HCT116 (cell line): ENCODE measurements at regions not wholly inside any gene's neighbourhood (a gene's known extent, or its start where the extent isn't known, plus 50 kb on each side); places are given as distances from the start of the nearest gene placed in this dataset.

Source experiments
- ATAC-seq: fragments of 200-7000 bp; cut with Tn5 transposase; 2 replicates; pipeline ENCODE4 v1.9.1; 2020; ENCODE audit warnings: mild to moderate bottlenecking, moderate library complexity
- BruUV-seq: library from RNA; stranded (reverse); fragments of 400-500 nt; replicated peaks from 2 replicates; lab custom pipeline; 2021; lab: Mats Ljungman, UMichigan
- CTCF ChIA-PET: fragments of 300-600 bp; sonication (Branson Sonifier 250); formaldehyde crosslinking; loops from one replicate; lab custom pipeline; 2021; ENCODE audit warnings: antibody characterized with exemption; lab: Charles Lee
- POLR2A ChIA-PET: fragments of 300-600, 350-600 bp; sonication (Branson Sonifier 250); formaldehyde crosslinking; loops from one replicate; lab custom pipeline; 2021; ENCODE audit warnings: antibody characterized with exemption; lab: Charles Lee
- RAD21 ChIA-PET, 2 experiments: fragments of 300-600 bp; sonication (Branson Sonifier 250); formaldehyde crosslinking; loops; one replicate each; lab custom pipeline; 2023; ENCODE audit warnings: low total read pairs in 2 of 2; ENCODE audit not compliant: uncharacterized antibody in 2 of 2, unreplicated experiment in 2 of 2, low non-redundant PET in 1 of 2; lab: Charles Lee
- DNase-seq: peaks from one replicate; pipeline ENCODE4 v3.0.0-alpha.2; 2010; ENCODE audit warnings: low read depth, low spot score
- H2AFZ ChIP-seq: fragments of 200-600 bp; shearing (Covaris generic), sonication (generic); 2 replicates; pipeline ENCODE4 v1.6.1; 2017; ENCODE audit warnings: low read depth, mixed run types, mixed read lengths, antibody characterized with exemption, low read length; ENCODE audit not compliant: poor library complexity, severe bottlenecking
- H3K27ac ChIP-seq: 2 replicates; pipeline ENCODE4 v1.5.1; 2012; ENCODE audit warnings: low read depth, low read length
- H3K27me3 ChIP-seq: fragments of 200-600 bp; sonication (generic); 2 replicates; pipeline ENCODE4 v1.6.1; 2016; ENCODE audit warnings: mixed run types, low read length, mixed read lengths; ENCODE audit not compliant: insufficient read depth
- H3K36me3 ChIP-seq, 2 experiments: fragments of 200-500 bp in 1 of 2; fragments of 200-600 bp in 1 of 2; sonication (Bioruptor generic) in 1 of 2; sonication (generic) in 1 of 2; 2 replicates each; pipeline versions ENCODE4 v1.5.1 to v1.6.1; 2014 to 2016; ENCODE audit warnings: low read length in 2 of 2, inconsistent platforms in 1 of 2, mixed read lengths in 1 of 2, mixed run types in 1 of 2; ENCODE audit not compliant: insufficient read depth in 2 of 2, control insufficient read depth in 1 of 2
- H3K4me1 ChIP-seq, 2 experiments: fragments of 200-600 bp in 1 of 2; sonication (generic) in 1 of 2; 2 replicates each; pipeline versions ENCODE4 v1.5.1 to v1.6.1; 2012 to 2017; ENCODE audit warnings: low read length in 2 of 2, inconsistent platforms in 1 of 2, mild to moderate bottlenecking in 1 of 2, mixed read lengths in 1 of 2, mixed run types in 1 of 2, moderate library complexity in 1 of 2; ENCODE audit not compliant: insufficient read depth in 2 of 2, control insufficient read depth in 1 of 2
- H3K4me2 ChIP-seq: fragments of 200-600 bp; sonication (generic); 2 replicates; pipeline ENCODE4 v1.6.1; 2017; ENCODE audit warnings: mixed run types, low read length, mixed read lengths
- H3K4me3 ChIP-seq, 2 experiments: fragments of 200-600 bp in 1 of 2; sonication (generic) in 1 of 2; replicated peaks in 1 of 2; 2 replicates each; pipeline ENCODE4 v1.5.1; 2011 to 2016; ENCODE audit warnings: low read length in 2 of 2, control low read depth in 1 of 2, low read depth in 1 of 2, mild to moderate bottlenecking in 1 of 2, mixed read lengths in 1 of 2, mixed run types in 1 of 2
- H3K79me2 ChIP-seq: fragments of 200-600 bp; sonication (generic); 2 replicates; pipeline ENCODE4 v1.6.1; 2017; ENCODE audit warnings: mild to moderate bottlenecking, mixed run types, low read length, moderate library complexity, mixed read lengths; ENCODE audit not compliant: insufficient read depth
- H3K9ac ChIP-seq: fragments of 200-600 bp; sonication (generic); 2 replicates; pipeline ENCODE4 v1.6.1; 2016; ENCODE audit warnings: low read length, mixed read lengths
- H3K9me2 ChIP-seq: fragments of 200-600 bp; sonication (generic), shearing (Covaris generic); 2 replicates; pipeline ENCODE4 v1.6.1; 2017; ENCODE audit warnings: mixed run types, mild to moderate bottlenecking, moderate library complexity; ENCODE audit not compliant: insufficient read depth
- H3K9me3 ChIP-seq, 2 experiments: fragments of 200-500 bp in 1 of 2; fragments of 200-600 bp in 1 of 2; sonication (Bioruptor generic) in 1 of 2; sonication (generic) in 1 of 2; 2 replicates each; pipeline ENCODE4 v1.6.1; 2014 to 2017; ENCODE audit warnings: low read length in 2 of 2, mixed read lengths in 2 of 2, inconsistent platforms in 1 of 2, low read depth in 1 of 2, mild to moderate bottlenecking in 1 of 2, mixed run types in 1 of 2, moderate library complexity in 1 of 2; ENCODE audit not compliant: control insufficient read depth in 1 of 2, insufficient read depth in 1 of 2
- H4K20me1 ChIP-seq: fragments of 200-600 bp; sonication (generic), shearing (Covaris generic); 2 replicates; pipeline ENCODE4 v1.6.1; 2017; ENCODE audit warnings: mixed run types, mild to moderate bottlenecking, moderate library complexity; ENCODE audit not compliant: insufficient read depth
- ATF3 ChIP-seq: IDR thresholded peaks from 2 replicates; pipeline ENCODE4 v1.6.1; 2012
- CBX3 ChIP-seq: IDR thresholded peaks from 2 replicates; pipeline ENCODE4 v1.6.1; 2012; ENCODE audit warnings: low read depth
- CEBPB ChIP-seq: IDR thresholded peaks from 2 replicates; pipeline ENCODE4 v1.6.1; 2012; ENCODE audit warnings: low read depth
- EGR1 ChIP-seq: IDR thresholded peaks from 2 replicates; pipeline ENCODE4 v1.6.1; 2012; ENCODE audit warnings: low read depth
- ELF1 ChIP-seq: IDR thresholded peaks from 2 replicates; pipeline ENCODE4 v1.6.1; 2012; ENCODE audit warnings: low read depth, borderline replicate concordance
- EZH2 ChIP-seq: fragments of 200-600 bp; sonication (generic); IDR thresholded peaks from 2 replicates; pipeline ENCODE4 v1.6.1; 2017; ENCODE audit warnings: antibody characterized with exemption, mixed run types
- EZH2phosphoT487 ChIP-seq: fragments of 200-600 bp; IDR thresholded peaks from 2 replicates; pipeline ENCODE4 v1.6.1; 2018; ENCODE audit warnings: antibody characterized with exemption, borderline replicate concordance
- FOSL1 ChIP-seq: IDR thresholded peaks from 2 replicates; pipeline ENCODE4 v1.6.1; 2012; ENCODE audit warnings: low read depth
- MAX ChIP-seq: IDR thresholded peaks from 2 replicates; pipeline ENCODE4 v1.6.1; 2012
- POLR2A ChIP-seq: IDR thresholded peaks from 2 replicates; pipeline ENCODE4 v1.7.0; 2011; ENCODE audit warnings: borderline replicate concordance; ENCODE audit not compliant: insufficient read depth, insufficient read length; ENCODE audit errors: extremely low read depth
- POLR2AphosphoS5 ChIP-seq: IDR thresholded peaks from 2 replicates; pipeline ENCODE4 v1.6.1; 2011; ENCODE audit warnings: mild to moderate bottlenecking, low read depth, low read length, moderate library complexity
- RAD21 ChIP-seq: IDR thresholded peaks from 2 replicates; pipeline ENCODE4 v1.6.1; 2012; ENCODE audit warnings: low read depth, mild to moderate bottlenecking
- SIN3A ChIP-seq: IDR thresholded peaks from 2 replicates; pipeline ENCODE4 v1.6.1; 2012; ENCODE audit warnings: low read depth
- SRF ChIP-seq: IDR thresholded peaks from 2 replicates; pipeline ENCODE4 v1.6.1; 2012; ENCODE audit warnings: low read depth
- TCF7L2 ChIP-seq: IDR thresholded peaks from 2 replicates; pipeline ENCODE4 v1.7.0; 2011; ENCODE audit warnings: borderline replicate concordance, inconsistent platforms; ENCODE audit not compliant: insufficient read depth, insufficient read length; ENCODE audit errors: extremely low read depth
- YY1 ChIP-seq: IDR thresholded peaks from 2 replicates; pipeline ENCODE4 v1.6.1; 2011; ENCODE audit warnings: low read length, low read depth, moderate library complexity, mild to moderate bottlenecking; ENCODE audit not compliant: insufficient replicate concordance; ENCODE audit errors: extremely low read depth
- ZBTB33 ChIP-seq: IDR thresholded peaks from 2 replicates; pipeline ENCODE4 v1.6.1; 2011; ENCODE audit warnings: mild to moderate bottlenecking, low read length, moderate library complexity; ENCODE audit not compliant: insufficient replicate concordance; ENCODE audit errors: extremely low read depth
- ZFX ChIP-seq: fragments of 450-650 bp; IDR thresholded peaks from 2 replicates; pipeline ENCODE4 v1.6.1; 2017
- intact Hi-C: fragments of 100-400 bp; cut with micrococcal nuclease; formaldehyde crosslinking; loops from 2 replicates; pipeline ENCODE4 v1.10.0; 2022
- TF ChIP-seq, protein P1 (sequence below), 3 experiments: fragments of 200-600 bp in 1 of 3; sonication (generic) in 1 of 3; IDR thresholded peaks in 2 of 3; conservative IDR thresholded peaks in 1 of 3; 2 replicates each; pipeline ENCODE4 v1.5.1; 2012 to 2017; ENCODE audit warnings: low read depth in 2 of 3, low read length in 2 of 3, antibody characterized with exemption in 1 of 3, borderline replicate concordance in 1 of 3, control low read depth in 1 of 3, mild to moderate bottlenecking in 1 of 3, mixed read lengths in 1 of 3, mixed run types in 1 of 3, moderate library complexity in 1 of 3; ENCODE audit not compliant: insufficient read depth in 1 of 3

- no TSS peak for BruUV-seq
- no peaks in the 10 kb centered on the region for H3K9me2 ChIP-seq
- CTCF ChIA-PET = no interaction called here
- no peak overlapping the region for H3K4me3 ChIP-seq
- no peak for DNase-seq
- H3K36me3 ChIP-seq = no peaks in the 10 kb centered on the region; a peak in 1 of 4 replicates
- H3K4me2 ChIP-seq = no peak overlapping the region
- TF ChIP-seq ELF1 (no peak), SIN3A (no peak), EZH2 (no peak), ATF3 (no peak), CEBPB (no peak), POLR2A (no peak), EZH2phosphoT487 (no peak), EGR1 (no peak), ZFX (no peak), SRF (no peak), FOSL1 (no peak), ZBTB33 (no peak), CBX3 (no peak), RAD21 (no peak), YY1 (no peak), POLR2AphosphoS5 (no peak), MAX (no peak), TCF7L2 (no peak)
- TF ChIP-seq, protein P1, sequence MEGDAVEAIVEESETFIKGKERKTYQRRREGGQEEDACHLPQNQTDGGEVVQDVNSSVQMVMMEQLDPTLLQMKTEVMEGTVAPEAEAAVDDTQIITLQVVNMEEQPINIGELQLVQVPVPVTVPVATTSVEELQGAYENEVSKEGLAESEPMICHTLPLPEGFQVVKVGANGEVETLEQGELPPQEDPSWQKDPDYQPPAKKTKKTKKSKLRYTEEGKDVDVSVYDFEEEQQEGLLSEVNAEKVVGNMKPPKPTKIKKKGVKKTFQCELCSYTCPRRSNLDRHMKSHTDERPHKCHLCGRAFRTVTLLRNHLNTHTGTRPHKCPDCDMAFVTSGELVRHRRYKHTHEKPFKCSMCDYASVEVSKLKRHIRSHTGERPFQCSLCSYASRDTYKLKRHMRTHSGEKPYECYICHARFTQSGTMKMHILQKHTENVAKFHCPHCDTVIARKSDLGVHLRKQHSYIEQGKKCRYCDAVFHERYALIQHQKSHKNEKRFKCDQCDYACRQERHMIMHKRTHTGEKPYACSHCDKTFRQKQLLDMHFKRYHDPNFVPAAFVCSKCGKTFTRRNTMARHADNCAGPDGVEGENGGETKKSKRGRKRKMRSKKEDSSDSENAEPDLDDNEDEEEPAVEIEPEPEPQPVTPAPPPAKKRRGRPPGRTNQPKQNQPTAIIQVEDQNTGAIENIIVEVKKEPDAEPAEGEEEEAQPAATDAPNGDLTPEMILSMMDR (IDR thresholded peaks at IDR 0.05 in 2 of 3, conservative IDR thresholded peaks at IDR 0.05 in 1 of 3; ENCODE audit: borderline replicate concordance in 1 of 3, insufficient read depth in 1 of 3, low read depth in 2 of 3, low read length in 2 of 3) = no peak
- TF ChIP-seq, all 23 proteins: peak for 0
- no peaks in the 10 kb centered on the region for H3K79me2 ChIP-seq
- no peak overlapping the region for H3K27ac ChIP-seq
- H3K27me3 ChIP-seq = no peaks in the 10 kb centered on the region
- intact Hi-C loops = no loop called here
- ATAC-seq = no peak
- no peaks in the 10 kb centered on the region for H3K4me1 ChIP-seq
- RAD21 ChIA-PET = no interaction called here
- no peaks in the 10 kb centered on the region for H4K20me1 ChIP-seq
- H3K9ac ChIP-seq = no peak overlapping the region
- no peak overlapping the region for H2AFZ ChIP-seq
- POLR2A ChIA-PET = no interaction called here
- peaks cover 15 to 33% of the 10 kb centered on the region in 2 experiments; a peak in 2 of 4 replicates for H3K9me3 ChIP-seq
Observed at GRCh38 chr21:27393726-27394125, 426.8 kb upstream of the ADAMTS5 start.
